ENCODE measurements at regions not wholly inside any gene's neighbourhood (a gene's known extent, or its start where the extent isn't known, plus 50 kb on each side); places are given as distances from the start of the nearest gene placed in this dataset.

DNA sequence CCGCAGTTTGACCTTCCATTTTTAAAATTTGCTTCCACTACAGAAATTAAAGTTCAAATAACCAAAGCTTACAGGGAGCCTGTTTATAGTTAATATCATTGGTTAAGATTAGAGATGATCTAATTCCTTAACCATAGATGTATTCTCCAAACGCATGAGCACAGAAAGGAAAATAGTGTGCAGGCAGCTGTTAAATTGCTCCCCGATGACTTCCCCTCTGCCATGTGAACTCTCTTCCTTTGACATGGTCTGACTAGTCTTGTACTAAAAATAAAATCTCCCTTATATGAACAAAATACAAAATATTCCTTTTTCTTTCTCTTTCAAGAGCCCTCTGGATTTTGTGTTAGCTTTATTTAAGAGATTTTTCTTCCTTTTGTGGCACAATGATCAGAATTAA, 507.6 kb upstream of the AMELY start:
- TF ChIP-seq, protein P1, sequence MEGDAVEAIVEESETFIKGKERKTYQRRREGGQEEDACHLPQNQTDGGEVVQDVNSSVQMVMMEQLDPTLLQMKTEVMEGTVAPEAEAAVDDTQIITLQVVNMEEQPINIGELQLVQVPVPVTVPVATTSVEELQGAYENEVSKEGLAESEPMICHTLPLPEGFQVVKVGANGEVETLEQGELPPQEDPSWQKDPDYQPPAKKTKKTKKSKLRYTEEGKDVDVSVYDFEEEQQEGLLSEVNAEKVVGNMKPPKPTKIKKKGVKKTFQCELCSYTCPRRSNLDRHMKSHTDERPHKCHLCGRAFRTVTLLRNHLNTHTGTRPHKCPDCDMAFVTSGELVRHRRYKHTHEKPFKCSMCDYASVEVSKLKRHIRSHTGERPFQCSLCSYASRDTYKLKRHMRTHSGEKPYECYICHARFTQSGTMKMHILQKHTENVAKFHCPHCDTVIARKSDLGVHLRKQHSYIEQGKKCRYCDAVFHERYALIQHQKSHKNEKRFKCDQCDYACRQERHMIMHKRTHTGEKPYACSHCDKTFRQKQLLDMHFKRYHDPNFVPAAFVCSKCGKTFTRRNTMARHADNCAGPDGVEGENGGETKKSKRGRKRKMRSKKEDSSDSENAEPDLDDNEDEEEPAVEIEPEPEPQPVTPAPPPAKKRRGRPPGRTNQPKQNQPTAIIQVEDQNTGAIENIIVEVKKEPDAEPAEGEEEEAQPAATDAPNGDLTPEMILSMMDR (IDR thresholded peaks at IDR 0.05 in 4 of 5, conservative IDR thresholded peaks at IDR 0.05 in 1 of 5) = no peak
- TF ChIP-seq POLR2A (IDR thresholded peaks at IDR 0.05) = no peak
